ENCODE measurements at regions not wholly inside any gene's neighbourhood (a gene's known extent, or its start where the extent isn't known, plus 50 kb on each side); places are given as distances from the start of the nearest gene placed in this dataset.

- no peak for DNase-seq
These were observed 225.9 kb downstream of the PTPRC start for GRCh38 chr1:198864695-198865094.

- no peak for DNase-seq
These were observed 226.5 kb downstream of the PTPRC start for GRCh38 chr1:198865319-198865718.

- DNase-seq = no peak
These were observed 228.3 kb downstream of the PTPRC start for GRCh38 chr1:198867182-198867581.

GRCh38 chr1:198873696-198874230 is 234.9 kb downstream of the PTPRC start:
- no peak for DNase-seq

GRCh38 chr1:198876371-198876871 is 237.6 kb downstream of the PTPRC start:
- DNase-seq = no peak

- DNase-seq = no peak
These were observed 239.7 kb downstream of the PTPRC start for GRCh38 chr1:198878566-198878965.

- DNase-seq = no peak
These were observed 241.0 kb downstream of the PTPRC start for GRCh38 chr1:198879711-198880306.

- DNase-seq = no peak
These were observed 241.6 kb downstream of the PTPRC start for GRCh38 chr1:198880397-198880796.

- no peak for DNase-seq
These were observed 242.2 kb downstream of the PTPRC start for GRCh38 chr1:198880818-198881597.

GRCh38 chr1:198883184-198883583 is 244.3 kb downstream of the PTPRC start:
- no peak for DNase-seq

GRCh38 chr1:198887866-198888265 is 249.0 kb downstream of the PTPRC start:
- DNase-seq = no peak

GRCh38 chr1:198888379-198888943 is 249.6 kb downstream of the PTPRC start:
- DNase-seq = no peak

GRCh38 chr1:198889101-198889500 is 250.3 kb downstream of the PTPRC start:
- DNase-seq = no peak

- no peak for DNase-seq
These were observed 250.9 kb downstream of the PTPRC start for GRCh38 chr1:198889749-198890148.

- no peak for DNase-seq
These were observed 251.5 kb downstream of the PTPRC start for GRCh38 chr1:198890214-198890930.

- DNase-seq = no peak
These were observed 253.2 kb downstream of the PTPRC start for GRCh38 chr1:198892065-198892464.

GRCh38 chr1:198893141-198893540 is 254.3 kb downstream of the PTPRC start:
- DNase-seq = no peak

GRCh38 chr1:198893763-198894444 is 255.1 kb downstream of the PTPRC start:
- no peak for DNase-seq

- DNase-seq = peak; percentile 30
These were observed 262.4 kb downstream of the PTPRC start for GRCh38 chr1:198901266-198901665.

- no peak for DNase-seq
These were observed 263.8 kb downstream of the PTPRC start for GRCh38 chr1:198902655-198903054.

- DNase-seq = peak; percentile 59
These were observed 264.4 kb downstream of the PTPRC start for GRCh38 chr1:198903203-198903602.

GRCh38 chr1:198903621-198904020 is 264.8 kb downstream of the PTPRC start:
- no peak for DNase-seq
